Right atrium auricular region (tissue), 2 donors: ENCODE measurements at regions not wholly inside any gene's neighbourhood (a gene's known extent, or its start where the extent isn't known, plus 50 kb on each side); places are given as distances from the start of the nearest gene placed in this dataset.

ENCODE experiments used
- DNase-seq: peaks from one replicate; pipeline ENCODE4 v3.0.0-alpha.2; 2019; ENCODE audit warnings: low spot score
- H3K27ac ChIP-seq, 2 donors: fragments of 200-600 bp; sonication (generic); 1 replicate in 1 of 2; 2 replicates in 1 of 2; pipeline ENCODE4 v1.5.1; 2016 to 2019
- H3K27me3 ChIP-seq, 2 donors: fragments of 200-600 bp; sonication (generic); one replicate each; pipeline versions ENCODE4 v1.5.1 to v1.6.0; 2017 to 2019
- H3K36me3 ChIP-seq: fragments of 200-600 bp; sonication (generic); one replicate; pipeline ENCODE4 v1.5.1; 2016
- H3K4me1 ChIP-seq, 2 donors: fragments of 200-600 bp; sonication (generic); one replicate each; pipeline versions ENCODE4 v1.5.1 to v1.6.0; 2017 to 2019
- H3K4me3 ChIP-seq, 2 donors: fragments of 200-600 bp; sonication (generic); 1 replicate in 1 of 2; 2 replicates in 1 of 2; pipeline ENCODE4 v1.5.1; 2017 to 2019; ENCODE audit warnings: mild to moderate bottlenecking in 1 of 2, moderate library complexity in 1 of 2
- H3K9me3 ChIP-seq, 2 donors: fragments of 200-600 bp; sonication (generic); one replicate each; pipeline ENCODE4 v1.5.1; 2019
- TF ChIP-seq, protein P1 (sequence below), 2 donors: fragments of 200-600 bp; sonication (generic); IDR thresholded peaks; one replicate each; pipeline ENCODE4 v1.5.1; 2019; ENCODE audit warnings: antibody characterized with exemption in 2 of 2

- peaks cover 0 to 22% of the 10 kb centered on the region in 2 donors for H3K9me3 ChIP-seq
- H3K4me1 ChIP-seq: no peaks in the 10 kb centered on the region
- H3K4me3 ChIP-seq: no peak overlapping the region
- no peaks in the 10 kb centered on the region for H3K27me3 ChIP-seq
- no peak overlapping the region for H3K27ac ChIP-seq
- H3K36me3 ChIP-seq: no peaks in the 10 kb centered on the region
- DNase-seq: no peak
- TF ChIP-seq, protein P1, sequence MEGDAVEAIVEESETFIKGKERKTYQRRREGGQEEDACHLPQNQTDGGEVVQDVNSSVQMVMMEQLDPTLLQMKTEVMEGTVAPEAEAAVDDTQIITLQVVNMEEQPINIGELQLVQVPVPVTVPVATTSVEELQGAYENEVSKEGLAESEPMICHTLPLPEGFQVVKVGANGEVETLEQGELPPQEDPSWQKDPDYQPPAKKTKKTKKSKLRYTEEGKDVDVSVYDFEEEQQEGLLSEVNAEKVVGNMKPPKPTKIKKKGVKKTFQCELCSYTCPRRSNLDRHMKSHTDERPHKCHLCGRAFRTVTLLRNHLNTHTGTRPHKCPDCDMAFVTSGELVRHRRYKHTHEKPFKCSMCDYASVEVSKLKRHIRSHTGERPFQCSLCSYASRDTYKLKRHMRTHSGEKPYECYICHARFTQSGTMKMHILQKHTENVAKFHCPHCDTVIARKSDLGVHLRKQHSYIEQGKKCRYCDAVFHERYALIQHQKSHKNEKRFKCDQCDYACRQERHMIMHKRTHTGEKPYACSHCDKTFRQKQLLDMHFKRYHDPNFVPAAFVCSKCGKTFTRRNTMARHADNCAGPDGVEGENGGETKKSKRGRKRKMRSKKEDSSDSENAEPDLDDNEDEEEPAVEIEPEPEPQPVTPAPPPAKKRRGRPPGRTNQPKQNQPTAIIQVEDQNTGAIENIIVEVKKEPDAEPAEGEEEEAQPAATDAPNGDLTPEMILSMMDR (IDR thresholded peaks at IDR 0.05): peak; percentile 22 to 69
These were observed 1348.2 kb upstream of the RAG2 start for GRCh38 chr11:37946155-37946766.

DNA sequence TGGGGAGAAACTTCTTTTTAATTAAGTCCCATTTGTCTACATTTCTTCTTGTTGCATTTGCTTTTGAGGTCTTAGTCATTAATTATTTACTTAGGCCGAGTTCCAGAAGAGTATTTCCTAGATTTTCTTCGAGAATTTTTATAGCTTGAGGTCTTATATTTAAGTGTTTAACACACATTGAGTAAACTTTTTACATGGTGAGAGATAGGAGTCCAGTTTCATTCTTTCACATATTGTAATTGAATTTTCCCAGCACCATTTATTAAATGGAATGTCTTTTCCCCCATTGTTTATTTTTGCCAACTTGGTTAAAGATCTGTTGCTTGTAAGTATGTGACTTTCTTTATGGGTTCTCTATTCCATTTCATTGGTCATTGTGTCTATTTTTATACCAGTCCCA is 1344.0 kb upstream of the RAG2 start:
- H3K4me1 ChIP-seq: no peaks in the 10 kb centered on the region
- H3K27me3 ChIP-seq: no peaks in the 10 kb centered on the region
- H3K9me3 ChIP-seq: peaks cover 0 to 22% of the 10 kb centered on the region in 2 donors
- no peak overlapping the region for H3K27ac ChIP-seq
- no peak for DNase-seq
- H3K36me3 ChIP-seq: no peaks in the 10 kb centered on the region
- H3K4me3 ChIP-seq: no peak overlapping the region
- TF ChIP-seq, protein P1 (IDR thresholded peaks at IDR 0.05): no peak

DNA sequence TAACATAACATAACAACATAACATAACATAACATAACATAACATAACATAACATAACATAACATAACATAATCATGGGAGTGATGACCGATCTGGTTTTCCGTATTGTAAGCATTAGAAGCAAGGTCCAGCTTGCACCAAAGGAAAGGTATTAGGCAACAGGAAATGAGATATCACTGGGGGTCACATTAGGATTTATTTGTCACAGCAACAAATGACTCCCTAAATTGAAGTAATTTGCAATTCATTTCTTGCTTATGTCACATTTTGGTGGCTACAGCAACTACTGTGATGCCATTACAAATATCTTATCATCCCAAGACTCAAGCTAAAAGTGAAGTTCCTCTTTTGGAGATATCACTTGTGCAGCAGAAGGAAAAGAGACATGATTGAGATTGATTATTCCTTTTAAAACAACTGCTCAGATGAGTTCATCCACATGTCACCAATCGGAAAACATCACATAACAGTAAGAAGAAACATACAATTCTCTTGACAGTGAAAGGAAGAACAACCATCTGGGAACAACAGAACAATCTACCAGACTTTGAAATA is 1331.1 kb upstream of the RAG2 start:
- H3K4me1 ChIP-seq: no peaks in the 10 kb centered on the region
- no peaks in the 10 kb centered on the region for H3K9me3 ChIP-seq
- H3K36me3 ChIP-seq: no peaks in the 10 kb centered on the region
- DNase-seq: no peak
- H3K27me3 ChIP-seq: no peaks in the 10 kb centered on the region
- no peak overlapping the region for H3K27ac ChIP-seq
- H3K4me3 ChIP-seq: no peak overlapping the region
- TF ChIP-seq, protein P1 (IDR thresholded peaks at IDR 0.05): no peak

- no peak for DNase-seq
- TF ChIP-seq, protein P1 (IDR thresholded peaks at IDR 0.05): no peak
- Histone ChIP-seq H3K4me3 (no peak overlapping the region), H3K4me1 (no peaks in the 10 kb centered on the region), H3K27me3 (no peaks in the 10 kb centered on the region), H3K36me3 (no peaks in the 10 kb centered on the region), H3K27ac (no peak overlapping the region), H3K9me3 (no peaks in the 10 kb centered on the region)
These were observed 1328.7 kb upstream of the RAG2 start for GRCh38 chr11:37926772-37927171.

- Histone ChIP-seq H3K27ac (no peak overlapping the region), H3K9me3 (no peaks in the 10 kb centered on the region), H3K27me3 (no peaks in the 10 kb centered on the region), H3K36me3 (no peaks in the 10 kb centered on the region), H3K4me3 (no peak overlapping the region), H3K4me1 (no peaks in the 10 kb centered on the region)
- no peak for DNase-seq
- TF ChIP-seq, protein P1 (IDR thresholded peaks at IDR 0.05): no peak
These were observed 1318.3 kb upstream of the RAG2 start for GRCh38 chr11:37916331-37916730.

DNA sequence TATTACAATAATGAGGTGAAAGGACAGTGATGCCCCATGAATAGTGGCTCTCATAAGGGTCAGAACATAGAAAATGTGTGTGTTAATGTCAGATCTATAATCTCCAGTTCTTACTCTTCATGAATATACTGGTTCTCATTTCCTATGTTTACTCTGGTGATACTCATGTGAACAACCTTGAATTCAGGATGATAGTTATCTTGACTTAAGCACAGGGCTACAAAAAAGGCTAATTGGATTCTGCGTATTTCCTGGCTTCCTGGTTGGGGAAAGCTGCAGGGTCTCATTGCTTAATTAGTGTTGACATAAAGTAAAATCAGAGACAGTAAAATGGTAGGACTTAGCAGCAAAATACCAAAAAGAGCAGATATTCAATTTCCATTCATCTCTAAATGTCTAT is 1316.8 kb upstream of the RAG2 start:
- no peak for DNase-seq
- H3K27me3 ChIP-seq: no peaks in the 10 kb centered on the region
- TF ChIP-seq, protein P1 (IDR thresholded peaks at IDR 0.05): no peak

More for the DNA sequence above, 1316.8 kb upstream of the RAG2 start:
- no peaks in the 10 kb centered on the region for H3K9me3 ChIP-seq
- no peaks in the 10 kb centered on the region for H3K4me1 ChIP-seq
- H3K36me3 ChIP-seq: no peaks in the 10 kb centered on the region
- H3K4me3 ChIP-seq: no peak overlapping the region
- no peak overlapping the region for H3K27ac ChIP-seq
